ENCODE measurements at regions not wholly inside any gene's neighbourhood (a gene's known extent, or its start where the extent isn't known, plus 50 kb on each side); places are given as distances from the start of the nearest gene placed in this dataset.

- TF ChIP-seq CTCF (conservative IDR thresholded peaks at IDR 0.05; ENCODE audit: low read depth, low read length), result no peak
- TF ChIP-seq EZH2 (IDR thresholded peaks at IDR 0.05; ENCODE audit: low read length, unreplicated experiment), result no peak
These were observed 280.8 kb downstream of the CENPW start for GRCh38 chr6:126620719-126621118.
